Fibroblast of pulmonary artery (primary cell): ENCODE measurements at regions not wholly inside any gene's neighbourhood (a gene's known extent, or its start where the extent isn't known, plus 50 kb on each side); places are given as distances from the start of the nearest gene placed in this dataset.

ENCODE experiments used
- DNase-seq: peaks from one replicate; pipeline ENCODE4 v3.0.0-alpha.2; 2010; ENCODE audit warnings: low read depth
- H3K4me3 ChIP-seq: replicated peaks from 2 replicates; pipeline ENCODE4 v1.5.1; 2011; ENCODE audit warnings: low read depth, mild to moderate bottlenecking, control low read depth, low read length, moderate library complexity
- TF ChIP-seq, protein P1 (sequence below): IDR thresholded peaks from 2 replicates; pipeline ENCODE4 v1.5.1; 2011; ENCODE audit warnings: mild to moderate bottlenecking, control low read depth, low read length, inconsistent platforms; ENCODE audit errors: missing control alignments

DNA sequence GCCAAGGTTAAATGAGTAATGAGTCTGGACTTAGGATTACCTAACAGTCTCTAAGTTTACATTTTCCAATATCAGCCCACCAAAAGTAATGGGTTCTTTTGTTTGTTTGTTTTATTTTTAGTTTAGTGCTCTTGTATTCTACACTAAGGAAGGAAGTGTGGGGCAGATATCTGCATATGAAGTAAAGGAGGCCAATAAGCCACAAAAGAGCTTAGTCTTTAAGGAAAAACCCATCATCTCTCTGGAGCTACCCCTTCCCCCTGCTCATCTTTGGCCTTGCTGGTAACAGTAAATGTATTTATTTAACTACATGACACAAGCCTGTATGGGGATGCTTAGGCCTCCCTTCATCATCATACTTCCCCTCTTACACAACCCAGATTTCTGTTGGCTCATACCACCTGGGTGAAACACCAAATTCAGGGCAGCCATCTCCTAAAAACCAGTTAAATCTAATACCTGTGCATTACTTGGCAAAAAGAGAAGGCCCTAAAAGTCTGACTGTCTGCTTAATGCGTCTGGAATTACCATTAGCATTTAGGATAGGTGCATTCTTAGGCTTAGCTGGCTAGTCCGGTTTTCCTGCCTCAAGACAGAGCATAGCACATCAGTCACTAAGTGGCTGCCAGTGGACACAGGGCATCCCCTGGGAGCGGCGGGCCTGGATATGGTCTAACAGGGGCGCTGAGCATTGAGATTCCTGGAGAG, 96.8 kb upstream of the ADGRL2 start:
- no peak overlapping the region for H3K4me3 ChIP-seq
- TF ChIP-seq, protein P1, sequence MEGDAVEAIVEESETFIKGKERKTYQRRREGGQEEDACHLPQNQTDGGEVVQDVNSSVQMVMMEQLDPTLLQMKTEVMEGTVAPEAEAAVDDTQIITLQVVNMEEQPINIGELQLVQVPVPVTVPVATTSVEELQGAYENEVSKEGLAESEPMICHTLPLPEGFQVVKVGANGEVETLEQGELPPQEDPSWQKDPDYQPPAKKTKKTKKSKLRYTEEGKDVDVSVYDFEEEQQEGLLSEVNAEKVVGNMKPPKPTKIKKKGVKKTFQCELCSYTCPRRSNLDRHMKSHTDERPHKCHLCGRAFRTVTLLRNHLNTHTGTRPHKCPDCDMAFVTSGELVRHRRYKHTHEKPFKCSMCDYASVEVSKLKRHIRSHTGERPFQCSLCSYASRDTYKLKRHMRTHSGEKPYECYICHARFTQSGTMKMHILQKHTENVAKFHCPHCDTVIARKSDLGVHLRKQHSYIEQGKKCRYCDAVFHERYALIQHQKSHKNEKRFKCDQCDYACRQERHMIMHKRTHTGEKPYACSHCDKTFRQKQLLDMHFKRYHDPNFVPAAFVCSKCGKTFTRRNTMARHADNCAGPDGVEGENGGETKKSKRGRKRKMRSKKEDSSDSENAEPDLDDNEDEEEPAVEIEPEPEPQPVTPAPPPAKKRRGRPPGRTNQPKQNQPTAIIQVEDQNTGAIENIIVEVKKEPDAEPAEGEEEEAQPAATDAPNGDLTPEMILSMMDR, result no peak
- DNase-seq, result peak; percentile 75

DNA sequence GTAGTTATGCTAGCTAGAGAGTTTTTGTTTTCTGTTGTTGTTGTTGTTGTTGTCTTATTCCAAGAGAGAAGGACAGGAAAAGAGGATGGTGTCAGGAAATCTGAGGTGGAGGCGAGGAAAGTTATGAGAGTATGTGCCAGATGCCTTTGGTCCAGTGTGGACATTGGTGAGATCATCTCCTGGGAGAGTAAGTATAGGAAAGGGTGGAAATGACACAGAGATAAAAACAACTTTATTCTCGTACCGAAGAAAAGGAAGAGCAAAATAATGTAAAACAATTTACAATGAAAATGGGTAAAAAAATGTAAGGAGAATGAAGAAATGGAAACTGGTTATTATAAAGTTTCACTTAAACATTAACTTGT, 97.4 kb upstream of the ADGRL2 start:
- peak overlapping the region; percentile 22 for H3K4me3 ChIP-seq

DNA sequence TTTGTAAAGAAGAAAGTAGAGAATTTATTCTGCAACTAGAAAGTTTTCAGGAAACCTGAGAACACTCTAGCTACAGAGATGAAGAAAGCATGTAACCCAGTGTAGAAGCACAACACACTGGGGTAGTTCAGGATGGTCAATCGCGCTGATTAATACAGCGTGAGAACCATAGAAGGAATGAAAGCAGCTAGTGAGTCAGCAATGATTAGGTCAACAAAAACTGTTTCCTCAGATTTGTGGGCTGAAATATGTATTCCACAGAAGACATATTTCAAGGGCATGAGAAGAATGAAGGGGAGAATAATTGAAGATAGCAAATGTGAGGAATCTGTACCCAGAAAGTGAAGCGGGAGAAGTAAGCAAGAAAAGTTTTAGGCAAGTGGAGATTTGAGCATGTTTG, 97.8 kb upstream of the ADGRL2 start:
- DNase-seq, result peak; percentile 96
- peak overlapping the region; percentile 22 for H3K4me3 ChIP-seq
- TF ChIP-seq, protein P1, result no peak

More for the DNA sequence above, 97.4 kb upstream of the ADGRL2 start:
- DNase-seq, result peak; percentile 87
- TF ChIP-seq, protein P1, result no peak

DNA sequence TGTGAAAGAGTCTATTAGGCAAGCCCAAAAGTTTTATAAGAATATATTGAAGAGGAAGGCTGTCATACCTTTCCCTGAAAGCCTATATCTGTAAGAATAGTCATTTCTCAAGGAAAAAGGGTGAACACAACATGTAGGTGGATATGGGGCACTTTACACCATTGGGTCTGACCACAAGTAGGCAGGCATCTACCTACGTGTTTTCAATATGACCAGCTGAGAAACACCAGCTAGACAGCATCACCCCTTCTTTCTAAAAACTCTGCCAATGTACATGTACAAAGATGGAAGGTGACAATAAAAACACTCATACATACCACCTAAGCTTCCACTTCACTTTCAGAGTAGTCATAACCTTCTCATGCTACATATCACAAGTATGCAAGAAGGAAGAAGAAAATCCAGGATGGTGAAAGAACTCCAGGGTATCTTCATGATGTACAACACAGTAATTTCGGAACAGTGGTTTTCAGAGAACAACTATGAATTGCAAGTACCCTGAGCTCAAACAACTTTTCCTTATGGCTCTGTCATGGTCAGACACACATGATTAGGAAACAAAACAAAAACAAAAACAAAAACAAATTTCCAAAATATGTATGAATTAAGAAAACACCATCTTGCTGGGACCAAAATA, 98.5 kb upstream of the ADGRL2 start:
- TF ChIP-seq, protein P1, result no peak
- no peak overlapping the region for H3K4me3 ChIP-seq
- no peak for DNase-seq

DNA sequence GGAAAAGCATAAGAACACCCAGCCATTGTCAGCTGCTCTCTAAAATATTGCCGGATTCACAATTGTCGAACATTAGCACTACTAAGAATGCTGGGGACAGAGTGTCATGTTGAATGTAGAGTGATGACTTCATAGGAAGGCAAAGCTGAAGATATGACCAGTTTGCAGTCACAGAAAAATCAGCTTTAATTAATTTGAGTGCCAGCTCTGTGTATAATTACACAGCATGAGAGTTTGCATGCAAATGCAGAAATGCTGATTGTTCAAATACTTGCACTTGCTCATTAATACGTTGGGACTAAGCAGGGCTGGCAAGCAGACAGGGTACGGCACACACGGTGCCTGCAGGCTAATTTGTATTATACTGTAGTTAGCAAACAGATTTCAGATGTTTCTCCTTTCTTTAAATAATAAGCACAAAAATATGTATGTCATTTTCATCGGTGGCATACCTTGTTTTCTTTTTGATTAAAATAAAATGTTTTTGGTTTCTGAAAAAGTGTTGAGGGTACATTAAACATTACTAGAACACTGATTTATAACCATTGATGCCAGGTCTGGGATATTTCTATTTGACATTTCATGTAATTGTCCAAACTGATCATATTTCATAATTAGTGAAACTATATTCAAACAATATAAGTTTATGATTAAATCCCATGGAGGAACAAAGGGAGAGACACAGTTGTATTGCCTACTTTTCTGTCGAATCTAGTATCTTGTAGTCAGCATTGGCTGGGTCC, 99.8 kb upstream of the ADGRL2 start:
- TF ChIP-seq, protein P1, result no peak
- H3K4me3 ChIP-seq, result no peak overlapping the region
- no peak for DNase-seq

DNA sequence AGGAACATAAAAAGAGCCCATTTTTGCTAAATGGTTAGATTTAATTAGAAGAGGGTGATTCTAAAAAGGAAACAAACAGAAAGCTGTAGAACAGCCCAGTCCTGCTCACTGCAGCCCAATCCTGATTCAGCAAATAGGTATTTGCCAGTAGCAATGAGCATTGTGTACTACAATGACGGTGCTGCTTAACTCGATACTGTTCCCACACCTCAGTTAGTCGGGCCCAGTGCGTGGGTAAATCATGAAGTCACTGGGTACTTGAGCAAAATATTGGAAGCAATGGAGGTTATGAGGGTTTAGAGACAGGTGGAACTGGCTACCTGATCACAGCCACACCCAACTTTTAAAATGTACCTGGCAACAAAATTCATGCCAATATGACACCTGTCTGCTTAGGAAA, 101.5 kb upstream of the ADGRL2 start:
- DNase-seq, result peak; percentile 83
- H3K4me3 ChIP-seq, result no peak overlapping the region
- TF ChIP-seq, protein P1, result no peak
